ENCODE measurements at regions not wholly inside any gene's neighbourhood (a gene's known extent, or its start where the extent isn't known, plus 50 kb on each side); places are given as distances from the start of the nearest gene placed in this dataset.

GRCh38 chr20:17158701-17159100 lies 68.1 kb upstream of the PCSK2 start:
- Histone ChIP-seq H3K56ac (ENCODE audit: insufficient read length, low read depth, low read length) (no peak overlapping the region), H4K5ac (ENCODE audit: insufficient read length, low read depth, low read length) (no peak overlapping the region), H3K18ac (ENCODE audit: insufficient read length, low read depth, low read length) (no peak overlapping the region), H2AK5ac (ENCODE audit: insufficient read length, low read length) (no peak overlapping the region), H3K9me3 (ENCODE audit: control insufficient read depth, low read depth, low read length) (no peaks in the 10 kb centered on the region), H3K79me2 (ENCODE audit: insufficient read depth, low read length) (no peaks in the 10 kb centered on the region), H3K23me2 (ENCODE audit: insufficient read length, low read depth, low read length, poor library complexity, severe bottlenecking) (no peaks in the 10 kb centered on the region), H3K23ac (ENCODE audit: insufficient read length, low read depth, low read length) (no peak overlapping the region), H3K9ac (ENCODE audit: extremely low read depth, insufficient read length, low read length) (no peak overlapping the region), H2BK5ac (ENCODE audit: insufficient read length, low read length) (no peak overlapping the region), H2BK20ac (ENCODE audit: low read depth, low read length, poor library complexity, severe bottlenecking) (no peak overlapping the region), H3K4me2 (ENCODE audit: insufficient read depth, insufficient read length, low read length) (no peak overlapping the region), H2BK12ac (ENCODE audit: insufficient read length, low read depth, low read length) (no peak overlapping the region), H4K20me1 (ENCODE audit: control insufficient read depth, insufficient read depth, insufficient read length) (no peaks in the 10 kb centered on the region), H2AFZ (ENCODE audit: low read length) (no peak overlapping the region), H3K14ac (ENCODE audit: insufficient read depth, low read length) (no peak overlapping the region), H2BK15ac (ENCODE audit: low read depth, low read length) (no peak overlapping the region), H2BK120ac (ENCODE audit: low read depth, low read length, poor library complexity, severe bottlenecking) (no peak overlapping the region), H3K27me3 (ENCODE audit: insufficient read depth, low read length) (no peaks in the 10 kb centered on the region), H4K8ac (replicated peaks; ENCODE audit: insufficient read length, low read depth, low read length) (no peak overlapping the region), H3K79me1 (ENCODE audit: insufficient read depth, low read depth, low read length, poor library complexity, severe bottlenecking) (no peaks in the 10 kb centered on the region), H3K4ac (ENCODE audit: low read depth, low read length) (no peak overlapping the region), H3K4me1 (ENCODE audit: insufficient read depth, low read length) (no peaks in the 10 kb centered on the region), H4K91ac (ENCODE audit: insufficient read length, low read depth, low read length) (no peak overlapping the region), H3K27ac (ENCODE audit: insufficient read length, low read depth, low read length) (no peak overlapping the region), H3T11ph (ENCODE audit: low read length) (no peak overlapping the region)
- no CpG with 5 or more reads among the region's 2 CpGs for WGBS (ENCODE audit: extremely low coverage, insufficient read length, low lambda C conversion rate)
- no peaks in the 10 kb centered on the region; a peak in 1 of 5 replicates for H3K9me3 Mint-ChIP-seq
- TF ChIP-seq CTCF (conservative IDR thresholded peaks at IDR 0.05), result no peak
- DNase-seq, result no peak
- no peak overlapping the region for H3K4me3 Mint-ChIP-seq
- no peaks in the 10 kb centered on the region for H3K4me1 Mint-ChIP-seq
- no peaks in the 10 kb centered on the region; the same call in 1 of the 2 replicates for H3K27me3 Mint-ChIP-seq (ENCODE audit: low read depth)
- no peak overlapping the region for H3K27ac Mint-ChIP-seq
- H3K36me3 Mint-ChIP-seq (ENCODE audit: insufficient read depth in 1 of 3, low read depth in 3 of 3), result no peaks in the 10 kb centered on the region

Measured in H9 (cell line).